GM21390 (cell line): ENCODE measurements at regions not wholly inside any gene's neighbourhood (a gene's known extent, or its start where the extent isn't known, plus 50 kb on each side); places are given as distances from the start of the nearest gene placed in this dataset.

ENCODE experiments used
- ATAC-seq: cut with Tn5 transposase; IDR thresholded peaks from one replicate; pipeline ENCODE4 v1.9.1; 2021; ENCODE audit not compliant: unreplicated experiment

DNA sequence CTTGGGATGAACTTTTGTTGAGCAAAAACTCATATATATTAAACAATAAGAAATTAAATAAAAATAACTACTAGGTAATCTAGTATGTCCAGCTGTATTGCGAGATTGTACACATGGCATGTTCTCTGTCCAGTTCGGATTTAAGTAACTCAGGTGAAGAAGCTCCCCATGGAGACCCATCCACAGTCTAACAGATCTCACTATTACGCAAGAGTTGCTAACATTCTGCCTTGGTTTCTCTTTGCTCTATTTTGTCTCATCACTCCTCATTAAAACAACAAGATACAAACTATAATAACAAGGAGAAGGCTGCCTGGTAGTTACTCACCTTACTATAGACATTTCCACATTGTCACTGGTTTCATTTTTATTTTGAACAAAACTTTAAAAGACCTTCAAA, 1372.3 kb upstream of the CELF2 start:
- no peak for ATAC-seq

GRCh38 chr10:9645928-9646600, 1371.6 kb upstream of the CELF2 start:
- ATAC-seq, result no peak

- ATAC-seq, result no peak
These were observed 1363.4 kb upstream of the CELF2 start for GRCh38 chr10:9654261-9654660.

- no peak for ATAC-seq
These were observed 1361.3 kb upstream of the CELF2 start for GRCh38 chr10:9656386-9656785.

DNA sequence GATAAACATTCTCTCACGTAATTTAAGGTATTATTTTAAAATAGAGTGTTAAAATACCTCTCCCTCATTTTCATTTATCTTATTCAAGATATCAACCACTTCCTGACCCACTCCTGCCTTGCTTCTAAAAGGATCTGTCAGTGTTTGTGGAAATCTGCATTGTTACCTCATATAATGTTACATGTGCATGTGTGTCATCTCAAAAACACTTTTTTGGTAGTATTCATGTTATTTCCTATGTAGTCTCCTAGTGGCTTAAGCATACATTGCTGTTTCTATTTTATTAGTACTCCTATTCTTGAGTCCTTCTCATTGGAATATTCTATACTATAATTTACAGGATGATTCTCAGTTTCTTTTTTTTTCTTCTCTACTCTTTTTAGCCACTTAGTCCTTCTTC, 1360.7 kb upstream of the CELF2 start:
- ATAC-seq, result no peak

DNA sequence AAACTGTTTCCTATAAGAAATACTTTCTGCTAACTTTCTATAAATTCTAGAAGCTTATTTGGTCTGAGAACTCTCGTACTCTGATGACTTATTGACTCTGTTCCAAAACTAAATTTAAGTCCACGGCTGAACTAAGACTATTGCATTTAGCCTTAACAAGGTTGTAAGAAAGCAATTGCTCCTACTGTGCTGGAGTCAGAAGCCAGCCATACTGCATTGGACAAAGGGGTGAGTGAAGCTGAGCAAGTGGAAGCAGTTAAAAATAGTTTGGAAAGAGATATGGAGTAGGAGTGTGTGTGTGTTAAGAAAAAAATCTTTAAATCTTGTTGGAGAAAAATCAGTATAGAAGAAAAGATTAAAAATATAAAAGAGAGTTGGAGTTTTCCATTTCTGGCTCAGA, 1360.1 kb upstream of the CELF2 start:
- ATAC-seq, result no peak

DNA sequence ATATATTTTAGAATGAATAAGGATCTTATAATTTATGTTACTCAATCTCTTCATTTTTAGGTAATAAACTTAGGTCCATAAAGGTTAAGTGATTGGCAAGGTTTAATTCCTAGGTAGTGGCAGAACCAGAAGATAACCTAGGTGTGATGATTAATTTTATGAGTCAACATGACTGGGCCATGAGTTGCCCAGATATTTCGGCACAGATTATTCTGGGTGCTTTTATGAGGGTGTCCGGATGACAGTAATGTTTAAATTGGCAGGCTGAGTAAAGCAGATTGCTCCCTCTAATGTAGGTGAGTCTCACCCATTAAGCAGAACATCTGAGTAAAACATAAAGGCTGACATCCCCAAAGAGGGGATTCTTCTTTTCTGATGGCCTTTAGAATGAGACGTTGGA, 1349.3 kb upstream of the CELF2 start:
- no peak for ATAC-seq

DNA sequence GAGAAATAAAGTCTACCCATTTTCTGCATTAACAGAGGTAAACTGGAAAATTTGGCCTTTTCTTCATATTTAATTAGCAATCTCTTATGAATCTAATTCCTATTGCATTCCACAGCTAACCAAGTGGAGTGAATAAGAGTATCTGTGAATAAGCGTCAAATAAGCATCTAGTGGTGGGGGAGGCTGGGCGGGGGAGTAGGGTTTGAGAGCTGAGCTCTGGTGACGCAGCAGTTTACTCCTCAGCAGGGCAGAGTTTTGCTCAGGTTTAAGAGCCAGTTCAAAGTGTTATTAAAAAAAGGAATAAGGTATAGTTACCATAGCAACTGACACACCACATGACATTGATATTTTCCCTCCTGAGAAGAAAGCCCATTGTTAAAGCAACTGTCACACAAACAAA, 1346.8 kb upstream of the CELF2 start:
- ATAC-seq, result no peak

- ATAC-seq, result no peak
These were observed 1336.0 kb upstream of the CELF2 start for GRCh38 chr10:9681655-9682054.

DNA sequence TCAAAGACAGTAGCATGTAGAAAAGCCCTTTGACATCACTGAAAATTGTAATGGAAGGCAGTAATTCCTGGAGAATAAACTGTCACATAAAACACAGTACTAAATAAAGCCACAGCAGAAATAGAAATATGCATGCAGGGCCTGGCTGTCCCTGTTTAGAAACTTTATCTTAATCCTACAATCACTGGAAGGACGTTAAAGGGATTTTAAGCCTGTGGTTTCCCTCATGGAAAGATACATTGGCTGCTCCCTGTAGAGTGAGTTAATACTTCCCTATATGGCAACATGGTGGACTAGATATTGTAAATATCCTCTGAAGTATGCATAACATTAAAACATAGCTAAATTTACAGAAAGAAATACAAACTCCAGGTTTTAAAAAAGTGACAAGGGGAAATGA, 1334.9 kb upstream of the CELF2 start:
- no peak for ATAC-seq

DNA sequence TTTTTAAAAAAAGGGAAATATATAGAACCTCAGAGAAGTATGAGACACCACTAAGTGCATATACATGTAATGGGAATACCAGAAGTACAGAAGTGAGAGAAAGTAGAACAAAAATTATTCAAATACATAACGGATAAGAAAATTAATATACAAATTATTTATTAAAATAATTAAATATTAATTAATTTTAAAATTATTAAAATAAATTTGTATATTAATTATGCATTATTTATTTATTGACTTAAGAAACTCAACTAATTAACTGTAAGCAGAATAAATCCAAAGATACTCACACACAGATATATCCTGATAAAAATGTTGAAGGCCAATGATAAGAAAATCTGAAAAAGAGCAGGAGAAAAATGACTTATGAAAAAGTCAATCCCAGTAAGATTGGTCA, 1333.5 kb upstream of the CELF2 start:
- ATAC-seq, result no peak

DNA sequence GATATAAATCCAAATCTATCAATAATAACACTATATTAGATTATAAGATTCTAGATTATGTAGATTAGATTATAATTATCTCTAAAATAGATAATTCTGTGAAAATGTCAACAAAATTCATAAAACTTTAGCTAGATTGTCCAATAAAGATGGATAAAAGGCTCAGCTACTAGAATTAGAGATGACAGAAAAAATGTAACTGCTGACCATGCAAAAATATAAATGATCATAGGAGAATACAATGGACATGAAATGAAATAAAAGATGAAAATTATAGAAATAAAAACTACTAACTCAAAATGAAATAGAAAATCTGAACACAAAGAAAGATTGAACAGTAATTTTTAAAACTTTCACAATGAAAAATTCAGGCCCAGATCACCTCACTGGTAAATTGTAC, 1332.1 kb upstream of the CELF2 start:
- no peak for ATAC-seq

DNA sequence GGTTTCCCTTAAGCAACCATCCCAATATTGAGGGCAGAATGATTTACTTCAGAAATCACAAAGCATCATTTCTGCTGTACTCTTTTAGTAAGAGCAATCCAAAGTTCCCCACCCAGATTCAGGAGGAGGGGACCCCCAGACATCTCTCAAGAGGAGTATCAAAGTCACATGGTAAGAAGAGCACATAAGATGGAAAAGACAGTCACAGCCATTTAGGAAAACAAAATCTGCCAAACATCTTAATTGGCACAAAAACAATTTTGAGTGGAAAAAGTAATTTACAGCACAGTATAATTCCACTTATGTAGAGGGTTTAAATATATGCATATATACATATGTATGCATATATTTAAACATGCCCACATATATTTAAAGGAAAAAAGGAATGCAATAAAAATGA, 1329.0 kb upstream of the CELF2 start:
- no peak for ATAC-seq

- ATAC-seq, result no peak
These were observed 1310.5 kb upstream of the CELF2 start for GRCh38 chr10:9707216-9707615.

- no peak for ATAC-seq
These were observed 1307.8 kb upstream of the CELF2 start for GRCh38 chr10:9709849-9710248.

DNA sequence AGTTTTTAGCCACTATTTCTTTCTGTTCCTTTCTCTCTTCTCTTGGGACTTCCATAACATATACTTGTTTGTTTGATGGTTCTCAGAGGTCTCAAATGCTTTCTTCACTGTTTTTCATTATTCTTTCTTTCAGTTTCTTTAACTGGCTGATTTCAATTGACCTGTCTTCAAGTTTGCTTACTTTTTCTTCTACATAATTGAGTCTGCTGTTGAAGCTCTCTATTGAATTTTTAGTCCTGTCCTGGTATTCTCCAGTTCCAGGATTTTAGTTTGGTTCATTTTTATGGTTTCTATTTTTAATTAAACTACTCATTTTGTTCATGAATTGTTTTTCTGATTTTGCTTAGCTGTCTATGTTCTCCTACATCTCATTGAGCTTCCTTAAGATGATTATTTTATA, 1305.3 kb upstream of the CELF2 start:
- ATAC-seq, result no peak

GRCh38 chr10:9719246-9719645, 1298.4 kb upstream of the CELF2 start:
- ATAC-seq, result no peak

DNA sequence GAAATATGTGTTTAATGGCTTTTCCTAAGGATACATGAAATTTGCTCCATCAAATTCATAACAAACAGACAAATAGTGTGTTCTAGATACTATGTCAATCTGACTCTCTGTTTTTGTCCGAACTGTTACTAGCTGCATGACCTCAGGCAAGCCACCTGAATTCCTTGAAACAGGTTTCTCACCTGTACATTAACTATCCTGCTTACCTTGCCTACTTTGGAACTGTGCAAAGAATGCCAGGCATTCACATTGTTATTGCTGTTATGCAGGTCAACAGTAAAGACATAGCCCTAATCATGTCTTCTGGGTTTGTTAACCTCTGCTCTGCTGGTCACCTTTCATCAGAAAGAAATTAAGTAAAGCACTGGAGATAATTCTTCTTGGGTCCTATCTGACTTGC, 1283.9 kb upstream of the CELF2 start:
- ATAC-seq, result no peak

DNA sequence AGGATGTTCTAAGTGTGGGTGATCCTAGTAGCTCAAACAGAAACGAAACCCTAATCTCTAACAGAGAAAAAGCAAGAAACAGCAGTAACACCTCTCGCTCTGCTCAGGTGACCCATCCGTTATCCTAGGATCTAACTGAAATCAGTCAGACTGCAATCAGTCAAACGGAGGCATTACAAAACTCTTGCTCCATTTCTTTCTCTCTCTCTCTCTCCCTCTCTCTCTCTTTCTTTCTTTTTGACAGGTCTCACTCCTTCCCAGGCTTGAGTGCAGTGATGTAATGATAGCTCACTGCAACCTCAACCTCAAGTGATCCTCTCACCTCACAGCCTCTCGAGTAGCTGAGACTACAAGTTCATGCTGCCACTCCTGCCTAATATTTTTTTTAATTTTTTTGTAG, 1283.5 kb upstream of the CELF2 start:
- ATAC-seq, result no peak

GRCh38 chr10:9735731-9736130, 1281.9 kb upstream of the CELF2 start:
- no peak for ATAC-seq

- ATAC-seq, result no peak
These were observed 1274.0 kb upstream of the CELF2 start for GRCh38 chr10:9743639-9744038.

DNA sequence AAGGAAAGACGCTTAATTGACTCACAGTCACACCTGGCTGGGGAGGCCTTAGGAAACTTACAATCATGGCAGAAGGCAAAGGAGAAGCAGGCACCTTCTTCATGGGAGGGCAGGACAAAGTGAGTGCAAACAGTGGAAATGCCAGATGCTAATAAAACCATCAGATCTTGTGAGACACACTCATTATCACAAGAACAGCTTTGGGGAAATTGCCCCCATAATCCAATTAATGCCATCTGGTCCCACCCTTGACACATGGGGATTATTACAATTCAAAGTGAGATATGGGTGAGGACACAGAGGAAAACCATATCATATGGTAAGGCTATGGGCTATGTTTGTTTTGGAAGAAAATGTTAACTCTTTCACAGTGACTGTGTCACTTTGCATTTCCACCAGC, 1272.5 kb upstream of the CELF2 start:
- ATAC-seq, result no peak

DNA sequence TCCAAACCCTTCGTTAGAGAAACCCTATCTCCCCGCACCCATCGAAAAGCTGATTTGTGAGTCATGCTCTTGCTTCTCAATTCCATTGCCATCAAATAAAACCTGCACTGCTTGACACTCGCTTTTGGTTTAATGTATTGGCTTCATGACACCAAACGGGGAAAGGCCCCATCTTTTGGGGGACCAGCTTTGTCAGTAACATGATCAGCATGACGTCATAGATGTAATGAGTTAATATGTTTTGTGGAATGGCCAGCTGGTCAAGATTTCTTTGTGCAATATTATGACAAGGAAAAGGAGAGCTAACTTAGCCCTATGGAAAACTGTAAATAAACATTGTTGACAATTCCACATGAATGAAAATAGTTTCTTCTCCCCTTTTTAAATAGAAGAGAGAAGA, 1260.5 kb upstream of the CELF2 start:
- ATAC-seq, result no peak

DNA sequence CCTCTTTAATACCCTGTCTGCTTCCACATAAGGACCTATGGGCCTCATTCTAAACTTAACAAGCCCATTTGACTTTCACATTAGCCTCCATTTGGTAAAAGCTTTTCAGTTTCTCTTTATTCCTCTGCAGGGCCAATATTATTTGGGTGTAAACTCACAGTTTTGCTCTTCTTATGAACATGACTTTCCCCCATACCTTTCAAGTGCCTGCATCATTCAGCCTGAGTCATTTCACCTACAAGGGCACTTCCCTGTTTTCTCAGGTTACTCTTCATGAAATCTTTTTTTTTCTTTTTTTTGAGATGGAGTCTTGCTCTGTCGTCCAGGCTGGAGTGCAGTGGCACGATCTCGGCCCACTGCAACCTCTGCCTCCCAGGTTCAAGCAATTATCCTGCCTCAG, 1258.1 kb upstream of the CELF2 start:
- ATAC-seq, result no peak
